ENCODE measurements at regions not wholly inside any gene's neighbourhood (a gene's known extent, or its start where the extent isn't known, plus 50 kb on each side); places are given as distances from the start of the nearest gene placed in this dataset.
"Not testable (repeated sequence)": the region's sequence is repeated elsewhere in the genome, so short reads cannot be mapped to it uniquely, and the experiment has no call there.

- DNase-seq: not testable (repeated sequence)
Measured at GRCh38 chr9:63912451-63912850, 1372.6 kb downstream of the FOXD4L5 start.

GRCh38 chr9:63909076-63909475 lies 1375.9 kb downstream of the FOXD4L5 start:
- DNase-seq: not testable (repeated sequence)

GRCh38 chr9:63899637-63900190 lies 1385.3 kb downstream of the FOXD4L5 start:
- not testable (repeated sequence) for DNase-seq

DNA sequence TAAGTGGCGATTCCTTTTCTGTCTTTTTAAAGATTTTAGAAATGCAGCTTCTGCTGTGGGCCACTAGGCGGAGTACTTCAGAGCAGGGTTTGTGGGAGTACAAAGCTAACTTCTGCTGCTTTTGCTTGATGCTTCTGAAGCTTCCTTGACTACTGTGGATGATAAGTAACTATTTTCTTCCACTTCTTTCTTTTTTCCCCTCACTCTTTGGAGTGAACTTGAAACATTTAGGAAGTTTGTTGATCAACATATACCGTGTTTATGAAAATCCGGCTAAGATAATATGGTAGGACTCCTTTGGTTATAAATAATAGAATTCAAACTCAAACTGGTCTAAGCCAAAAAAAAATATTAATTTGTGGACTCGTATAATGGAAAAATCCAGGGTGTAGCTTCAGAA lies 1403.6 kb downstream of the FOXD4L5 start:
- DNase-seq: not testable (repeated sequence)

DNA sequence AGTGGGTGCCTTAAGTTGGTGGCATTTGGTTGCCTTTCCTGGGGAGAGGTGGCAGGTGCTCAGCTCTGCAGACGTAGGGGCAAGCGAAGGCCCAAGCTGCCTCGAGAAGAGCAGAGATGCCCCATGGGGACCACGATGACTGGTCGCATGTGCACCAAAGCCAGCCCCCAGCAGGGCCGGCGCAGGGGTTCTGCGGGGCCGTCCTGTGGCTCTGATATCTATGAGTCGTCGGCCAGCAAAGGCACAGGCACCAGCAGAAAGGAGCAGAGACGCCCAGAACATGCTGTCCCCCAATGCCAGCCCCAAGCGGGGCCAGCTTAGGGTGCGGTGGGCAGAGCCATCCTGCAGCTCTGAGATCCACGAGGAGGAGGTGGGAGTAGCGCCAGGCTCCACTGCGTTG lies 1408.6 kb downstream of the FOXD4L5 start:
- not testable (repeated sequence) for DNase-seq

DNA sequence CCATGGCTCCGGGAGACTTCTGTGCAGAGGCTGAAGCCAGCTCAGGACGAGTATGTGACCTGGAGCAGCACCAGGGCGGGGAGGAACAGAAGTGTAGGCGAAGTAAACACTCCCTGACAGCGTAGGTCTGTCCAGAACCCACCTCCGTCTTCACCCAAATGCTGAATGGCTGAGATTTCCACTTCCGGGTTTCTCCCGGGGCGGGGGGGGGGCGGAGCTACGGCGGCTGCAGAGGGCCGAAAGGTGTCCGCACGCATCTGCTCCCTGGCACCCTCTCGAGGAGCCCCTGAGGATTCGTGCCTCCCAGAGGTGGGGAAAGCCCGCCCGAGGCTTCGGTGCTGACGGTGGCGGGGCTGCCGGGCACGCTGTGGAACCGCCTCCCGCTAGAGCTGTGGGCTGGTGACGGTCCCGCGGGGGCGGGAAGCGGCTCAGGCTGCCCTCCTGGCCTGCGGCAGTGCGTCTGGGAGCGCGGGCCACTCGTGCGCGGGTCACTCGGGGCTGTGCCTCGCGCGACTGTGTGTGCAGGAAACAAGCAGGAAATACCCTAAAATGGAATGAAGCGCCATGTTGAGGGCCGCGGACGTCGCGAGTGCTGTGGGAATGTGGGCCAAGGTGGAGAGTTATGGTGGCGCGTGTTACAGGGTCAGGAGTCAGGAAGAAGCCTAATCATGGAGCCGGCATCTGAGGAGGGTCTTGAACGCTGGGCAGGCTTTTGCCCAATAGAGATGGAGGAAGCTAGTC lies 1425.4 kb downstream of the FOXD4L5 start:
- peak; percentile 61 for DNase-seq

- not testable (repeated sequence) for DNase-seq
Measured at GRCh38 chr9:63859090-63859474, 1425.9 kb downstream of the FOXD4L5 start.

- not testable (repeated sequence) for DNase-seq
Measured at GRCh38 chr9:63853140-63853751, 1431.8 kb downstream of the FOXD4L5 start.

DNA sequence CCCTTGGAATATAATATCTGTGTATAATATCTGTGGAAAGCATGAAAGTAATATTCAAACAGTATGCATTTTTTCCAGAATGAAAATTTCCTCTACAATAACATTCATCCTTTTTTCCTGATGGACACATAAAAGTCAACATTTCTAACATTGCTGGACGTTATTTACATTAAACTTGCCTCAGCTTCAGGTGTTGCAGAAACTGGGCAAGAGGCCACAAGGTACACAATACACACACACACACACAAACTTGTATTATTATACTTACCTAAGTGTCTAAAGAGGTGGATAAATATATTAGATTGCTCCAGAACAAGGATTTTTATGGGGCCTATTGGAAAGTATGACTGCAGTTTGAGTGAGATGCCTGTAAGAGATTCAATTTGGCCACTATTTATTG lies 1460.2 kb downstream of the FOXD4L5 start:
- not testable (repeated sequence) for DNase-seq

- DNase-seq: not testable (repeated sequence)
Measured at GRCh38 chr9:63823375-63824201, 1461.4 kb downstream of the FOXD4L5 start.

- DNase-seq: not testable (repeated sequence)
Measured at GRCh38 chr9:63822615-63823374, 1462.2 kb downstream of the FOXD4L5 start.

- DNase-seq: not testable (repeated sequence)
Measured at GRCh38 chr9:63821293-63821692, 1463.7 kb downstream of the FOXD4L5 start.

- not testable (repeated sequence) for DNase-seq
Measured at GRCh38 chr9:63820882-63821281, 1464.1 kb downstream of the FOXD4L5 start.

DNA sequence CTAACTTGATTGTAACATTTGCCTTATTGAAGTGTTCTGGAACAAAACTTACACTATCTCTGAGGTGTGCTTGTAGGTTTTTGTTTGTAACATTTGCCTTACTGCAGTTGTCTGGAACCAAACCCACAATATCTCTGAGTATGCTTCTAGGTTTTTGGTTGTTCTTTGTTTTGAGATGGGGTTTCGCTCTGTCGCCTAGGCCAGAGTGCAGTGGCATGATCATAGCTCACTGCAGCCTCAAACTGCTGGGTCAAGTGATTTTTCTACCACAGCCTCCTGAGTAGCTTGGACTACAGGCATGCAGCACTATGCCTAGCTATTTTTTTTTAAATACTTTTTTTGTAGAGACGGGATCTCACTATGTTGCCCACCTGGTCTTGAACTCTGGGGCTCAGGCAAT lies 1464.6 kb downstream of the FOXD4L5 start:
- DNase-seq: not testable (repeated sequence)

- DNase-seq: peak; percentile 94
Measured at GRCh38 chr9:63817622-63818518, 1467.1 kb downstream of the FOXD4L5 start.

DNA sequence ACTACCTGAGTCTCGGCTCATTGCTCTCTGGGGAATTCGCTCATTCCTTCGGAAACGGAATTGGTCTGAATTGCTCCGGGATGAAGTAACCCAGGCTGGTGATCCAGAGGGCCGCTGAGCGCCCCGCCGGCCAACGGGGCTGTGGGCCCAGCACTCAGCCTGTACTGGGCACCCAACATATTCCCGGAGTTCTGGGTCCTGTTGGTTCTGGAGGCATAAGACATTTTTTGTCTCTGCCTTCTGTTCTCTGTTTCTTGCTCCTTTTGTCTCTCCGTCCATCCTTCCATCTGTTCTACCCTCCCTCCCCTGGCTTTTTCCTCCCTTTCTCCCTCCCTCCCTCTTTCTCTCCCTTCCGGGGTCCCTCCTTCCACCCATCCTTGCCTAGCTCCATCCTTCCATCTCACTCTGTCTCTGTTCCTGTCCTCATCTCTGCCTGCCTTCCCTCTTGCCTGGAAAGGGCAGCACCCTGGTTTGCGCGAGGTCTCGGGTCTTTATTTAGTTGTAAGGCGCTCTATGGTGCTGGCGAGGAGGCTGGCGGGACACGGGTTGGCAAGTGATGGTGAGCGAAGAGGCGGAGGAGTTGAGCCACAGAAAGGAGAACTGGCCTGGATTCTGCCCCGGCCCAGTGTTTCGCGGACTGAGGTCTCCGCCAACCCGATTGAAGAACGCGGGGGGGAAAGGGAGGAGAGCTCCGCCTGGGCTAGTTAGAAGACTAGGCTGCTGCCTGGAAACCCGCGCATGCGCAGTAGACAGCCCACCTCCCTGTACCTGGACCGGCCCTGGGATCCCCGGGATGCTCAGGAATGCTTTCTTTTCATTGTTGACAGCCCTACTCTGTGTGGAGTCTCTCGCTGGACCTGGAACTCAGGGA lies 1468.0 kb downstream of the FOXD4L5 start:
- DNase-seq: peak; percentile 89

DNA sequence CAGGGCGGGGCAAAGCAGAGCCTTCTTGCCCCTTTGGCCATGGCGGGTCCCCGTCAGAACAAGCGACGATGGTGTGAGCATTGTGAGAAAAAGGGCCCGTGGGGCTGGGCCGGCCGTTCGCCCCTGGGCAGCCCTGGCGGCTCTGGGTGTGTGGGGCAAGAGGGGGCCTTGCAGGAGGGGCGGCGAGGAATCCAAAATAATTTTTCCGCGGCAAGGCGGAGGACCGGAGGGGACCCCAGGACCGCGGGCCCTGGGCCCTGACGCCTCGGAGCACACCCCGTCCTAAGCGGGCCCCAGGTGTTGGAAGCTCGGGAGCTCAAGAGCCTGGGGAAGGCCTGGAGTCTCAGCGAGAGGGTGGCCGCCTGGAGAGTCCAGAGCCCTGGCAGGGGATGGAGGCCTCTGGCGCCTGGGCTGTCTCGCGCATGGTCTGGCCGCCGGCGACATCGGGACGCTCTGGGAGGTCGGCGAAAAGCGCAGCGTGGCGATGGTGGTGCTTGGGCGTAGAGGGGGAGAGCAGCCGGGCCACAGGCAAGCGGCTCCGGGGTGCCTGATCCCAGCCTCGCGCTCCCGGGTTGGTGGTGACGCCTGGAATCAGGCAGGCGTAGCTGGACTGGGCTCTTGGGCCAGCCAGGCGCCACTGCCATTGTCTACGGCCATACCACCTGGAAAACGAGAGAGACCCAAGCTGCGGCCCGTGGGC lies 1469.9 kb downstream of the FOXD4L5 start:
- DNase-seq: not testable (repeated sequence)

DNA sequence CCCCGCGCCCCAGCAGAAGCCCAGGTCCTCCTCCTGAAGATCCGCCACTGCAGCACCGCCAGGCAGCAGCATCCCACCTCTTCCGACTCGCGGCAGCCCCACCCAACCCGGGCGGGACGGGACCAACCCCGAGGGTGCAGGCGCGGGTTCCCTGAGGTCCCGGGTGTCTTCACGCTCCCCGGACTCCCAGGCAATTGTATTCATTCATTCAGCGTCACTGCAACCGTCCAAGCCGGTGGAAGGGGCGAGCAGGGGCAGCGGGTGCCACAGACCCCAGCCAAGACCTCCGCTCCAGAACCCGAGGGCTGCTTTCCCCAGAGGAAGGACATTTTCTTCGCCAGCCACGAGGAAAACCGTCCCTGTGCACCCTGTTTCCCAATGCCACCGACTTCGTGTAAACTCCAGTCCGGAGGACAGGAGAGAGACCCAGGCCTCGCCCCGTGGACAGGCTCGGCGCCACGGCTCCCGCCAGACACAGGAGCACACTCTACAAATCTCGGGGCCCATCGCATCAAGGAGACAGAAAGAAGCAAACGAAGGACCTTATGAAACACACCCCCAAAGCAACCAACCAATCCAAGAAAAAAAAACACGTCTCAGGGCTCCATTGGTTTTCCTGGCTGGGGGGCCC lies 1471.5 kb downstream of the FOXD4L5 start:
- peak; percentile 67 for DNase-seq

GRCh38 chr9:63812822-63813221 lies 1472.2 kb downstream of the FOXD4L5 start:
- not testable (repeated sequence) for DNase-seq
